HG03575 (cell line): ENCODE measurements at regions not wholly inside any gene's neighbourhood (a gene's known extent, or its start where the extent isn't known, plus 50 kb on each side); places are given as distances from the start of the nearest gene placed in this dataset.
"Not testable (repeated sequence)": the region's sequence is repeated elsewhere in the genome, so short reads cannot be mapped to it uniquely, and the experiment has no call there.

Source experiments
- ATAC-seq: cut with Tn5 transposase; IDR thresholded peaks from one replicate; pipeline ENCODE4 v1.9.1; 2021; ENCODE audit not compliant: unreplicated experiment, insufficient number of reproducible peaks, low FRiP score; ENCODE audit errors: extremely low read depth

DNA sequence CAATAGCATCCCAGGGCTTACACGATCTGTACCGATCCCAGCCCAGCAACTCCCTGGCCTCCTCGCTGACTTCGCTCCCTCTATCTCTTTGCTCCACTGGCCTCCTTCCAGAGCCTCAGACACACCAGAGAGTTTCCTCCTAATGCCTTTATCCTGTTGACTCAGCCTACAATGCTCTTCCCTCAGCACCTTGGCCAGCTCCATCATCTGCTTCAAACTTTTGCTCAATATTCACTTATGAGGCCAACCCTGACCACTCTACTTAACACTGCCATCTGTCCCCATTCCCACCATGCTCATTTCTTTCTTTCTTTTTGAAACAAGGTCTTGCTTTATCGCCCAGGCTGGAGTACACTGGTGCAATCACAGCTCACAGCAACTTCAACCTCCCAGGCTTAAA lies 180.9 kb downstream of the CEP170 start:
- ATAC-seq, result not testable (repeated sequence)

DNA sequence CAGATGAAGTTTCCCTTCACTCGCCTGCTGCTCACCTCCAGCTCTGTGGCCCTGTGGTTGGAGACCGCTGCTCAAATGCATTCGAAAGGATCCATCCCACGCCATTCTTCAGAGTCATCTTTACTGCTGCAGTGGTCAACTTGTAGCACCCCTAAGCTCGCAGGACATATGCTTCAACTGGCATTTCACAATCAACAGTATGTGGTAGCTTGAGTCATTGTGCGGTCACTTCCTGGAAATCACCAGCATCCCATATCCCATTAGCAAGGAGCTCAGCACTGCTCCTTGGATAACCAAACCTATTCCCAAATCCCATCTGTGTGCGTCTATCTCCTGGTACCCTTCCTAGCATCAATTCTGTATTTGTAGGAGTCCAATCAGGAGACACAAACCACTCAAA lies 188.0 kb downstream of the CEP170 start:
- ATAC-seq, result not testable (repeated sequence)

- not testable (repeated sequence) for ATAC-seq
Observed at GRCh38 chr1:243061965-243062364, 193.1 kb downstream of the CEP170 start.

DNA sequence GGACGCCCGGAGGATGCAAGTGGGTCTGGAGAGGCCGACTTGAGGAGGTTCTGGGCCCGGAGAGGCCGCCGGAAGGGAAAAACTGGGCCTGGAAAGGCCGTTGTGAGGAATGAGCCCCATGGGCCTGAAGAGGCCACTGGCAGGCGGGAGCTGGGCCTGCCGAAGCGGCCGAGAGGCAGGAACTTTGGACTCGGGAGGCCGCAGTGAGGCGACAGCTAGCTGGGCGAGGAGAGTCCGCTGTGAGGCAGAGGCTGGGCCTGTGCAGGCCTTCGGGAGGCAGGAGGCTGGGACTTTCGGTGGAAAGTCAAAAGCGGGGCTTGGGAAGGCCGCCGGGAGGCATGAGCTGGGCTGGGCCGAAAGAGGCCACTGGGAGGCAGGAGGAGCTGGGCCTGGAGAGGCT lies 199.6 kb downstream of the CEP170 start:
- not testable (repeated sequence) for ATAC-seq

DNA sequence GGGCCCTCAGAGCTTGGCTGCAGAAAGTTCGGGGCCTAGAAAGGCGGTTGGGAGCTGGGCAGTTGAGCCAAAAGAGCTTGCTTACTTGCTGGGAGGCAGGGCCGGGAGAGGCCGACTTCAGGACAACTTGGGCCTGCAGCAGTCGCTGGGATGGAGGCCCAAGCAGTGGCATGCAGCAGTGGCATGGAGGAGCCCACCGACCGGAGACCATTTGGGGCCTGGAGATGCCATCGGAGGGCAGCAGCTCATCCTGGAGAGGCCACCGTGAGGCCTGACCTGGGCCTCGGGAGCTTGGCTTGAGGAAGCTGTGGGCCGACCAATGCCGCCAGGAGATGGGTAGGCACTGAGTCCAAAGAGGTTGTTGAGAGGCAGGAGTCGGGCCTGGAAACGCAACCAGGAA lies 200.0 kb downstream of the CEP170 start:
- not testable (repeated sequence) for ATAC-seq

DNA sequence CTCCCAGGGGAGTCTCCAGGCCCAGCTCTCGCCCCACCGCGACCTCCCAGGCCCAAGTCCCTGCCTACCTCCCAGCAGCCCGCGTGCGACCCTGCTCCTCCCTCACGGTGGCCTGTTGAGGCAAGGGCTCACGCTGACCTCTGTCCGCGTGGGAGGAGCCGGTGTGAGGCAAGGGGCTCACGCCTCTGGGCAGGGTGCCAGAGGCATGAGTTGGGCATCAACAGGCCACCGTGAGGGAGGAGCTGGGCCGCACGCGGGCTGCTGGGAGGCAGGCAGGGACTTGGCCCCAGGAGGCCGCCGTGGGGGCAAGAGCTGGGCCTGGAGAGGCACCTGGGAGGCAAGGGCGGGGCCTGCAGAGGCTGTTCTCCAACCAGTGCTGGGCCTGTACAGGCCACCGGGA lies 200.4 kb downstream of the CEP170 start:
- not testable (repeated sequence) for ATAC-seq

DNA sequence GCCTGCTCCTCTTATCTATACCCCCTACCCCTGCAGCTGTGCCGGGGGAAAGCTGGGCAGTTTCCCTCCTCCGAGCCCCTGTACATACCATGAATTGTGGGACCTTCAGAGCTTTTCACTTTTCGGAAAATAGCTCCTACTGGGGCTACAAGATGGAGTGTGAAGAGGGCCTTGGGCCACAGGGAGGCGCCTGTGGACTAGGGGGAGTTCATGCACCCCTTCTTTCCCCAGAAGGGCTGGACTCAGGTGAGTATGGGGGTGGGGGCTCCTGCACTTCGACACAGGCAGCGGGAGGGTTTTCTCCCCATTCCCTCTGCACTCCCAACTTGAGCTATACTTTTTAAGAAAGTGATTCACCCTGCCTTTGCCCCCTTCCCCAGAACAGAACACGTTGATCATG lies 202.0 kb downstream of the CEP170 start:
- not testable (repeated sequence) for ATAC-seq

- ATAC-seq, result not testable (repeated sequence)
Observed at GRCh38 chr1:243050613-243051012, 204.5 kb downstream of the CEP170 start.

DNA sequence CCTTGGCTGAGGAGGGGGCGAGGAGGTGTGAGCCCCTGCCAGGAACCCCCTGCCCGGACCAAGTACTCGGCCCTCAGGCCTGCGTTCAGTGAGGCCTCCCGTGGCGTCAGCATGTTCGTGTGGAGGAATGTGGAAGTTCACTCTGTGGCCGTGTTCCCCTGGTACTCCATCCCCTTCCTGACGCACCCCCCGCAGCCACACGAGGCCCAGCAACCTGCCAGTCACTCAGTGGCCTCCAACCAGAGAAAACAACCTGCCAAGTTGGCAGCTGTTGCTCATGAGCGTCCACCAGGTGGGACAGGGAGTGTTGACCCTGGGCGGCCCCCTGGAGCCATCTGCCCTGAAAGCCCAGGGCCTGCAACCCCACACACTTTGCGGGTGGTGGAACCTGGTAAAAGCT lies 205.4 kb downstream of the CEP170 start:
- not testable (repeated sequence) for ATAC-seq

DNA sequence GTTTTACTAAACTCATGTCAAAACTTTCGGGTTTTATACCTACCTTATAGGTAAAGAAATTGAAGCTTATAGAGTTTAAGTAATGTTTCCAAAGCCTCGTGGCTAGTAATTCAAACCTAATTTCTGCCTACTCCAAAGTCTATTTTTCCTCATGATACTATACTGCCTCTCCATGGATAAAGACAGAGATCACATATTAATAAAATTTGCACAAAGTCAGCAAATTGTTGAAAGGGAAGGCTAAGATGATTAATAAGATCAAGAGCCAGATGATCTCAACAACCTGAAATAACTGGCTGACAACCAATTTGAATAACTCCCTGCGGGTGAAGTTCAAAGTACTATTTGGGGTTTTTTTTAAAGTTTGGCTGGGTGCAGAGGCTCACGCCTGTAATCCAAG lies 233.7 kb downstream of the CEP170 start:
- ATAC-seq, result not testable (repeated sequence)

DNA sequence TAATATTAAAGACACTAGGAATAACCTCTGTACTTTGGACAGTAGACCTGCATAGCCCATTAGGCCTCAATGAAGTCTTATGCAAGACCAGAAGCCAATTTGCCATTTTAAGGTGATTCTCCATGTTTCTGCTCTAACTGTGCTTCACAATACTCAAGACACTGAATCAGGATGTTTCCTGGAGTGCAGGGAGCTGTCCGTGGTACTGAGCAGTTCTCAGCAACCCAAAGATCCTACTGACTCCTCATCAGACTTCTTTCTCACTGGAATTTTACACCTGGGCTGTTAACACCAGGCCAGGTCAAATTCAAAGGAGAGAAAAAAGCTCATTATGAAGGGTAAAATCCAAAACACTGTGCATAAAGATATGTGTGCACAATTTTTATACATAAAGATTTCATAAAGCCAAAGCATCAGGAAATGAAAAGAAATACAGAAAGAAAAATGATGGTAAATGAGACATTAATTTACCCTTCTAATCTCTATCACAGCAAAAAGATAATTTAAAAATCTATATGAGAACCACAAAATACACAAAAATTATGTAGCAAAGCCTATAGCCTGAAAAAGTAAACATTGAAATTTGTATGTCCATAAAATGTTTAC lies 235.9 kb downstream of the CEP170 start:
- ATAC-seq, result not testable (repeated sequence)

- not testable (repeated sequence) for ATAC-seq
Observed at GRCh38 chr1:243010719-243011118, 244.4 kb downstream of the CEP170 start.

GRCh38 chr1:243001003-243001402 lies 254.1 kb downstream of the CEP170 start:
- ATAC-seq, result not testable (repeated sequence)

- ATAC-seq, result not testable (repeated sequence)
Observed at GRCh38 chr1:242992776-242993175, 262.3 kb downstream of the CEP170 start.

- ATAC-seq, result not testable (repeated sequence)
Observed at GRCh38 chr1:242985096-242985495, 270.0 kb downstream of the CEP170 start.

DNA sequence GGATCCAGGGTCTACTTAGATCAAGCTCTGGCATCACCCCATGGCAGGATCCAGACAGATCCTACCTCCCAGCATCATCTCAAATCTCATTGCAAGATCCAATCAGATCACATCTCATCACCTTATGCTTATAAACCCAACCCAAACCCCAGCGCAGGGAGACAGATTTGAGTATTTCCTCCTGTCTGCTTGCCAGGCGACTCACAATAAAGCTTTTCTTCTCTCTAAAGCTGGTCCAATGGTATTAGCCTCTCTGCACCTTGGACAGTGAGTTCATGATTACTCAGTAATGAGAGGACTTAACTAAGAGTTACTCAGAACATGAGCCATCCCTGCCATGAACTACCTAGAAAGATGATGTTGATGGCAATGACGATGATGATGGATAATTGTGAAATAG lies 281.7 kb downstream of the CEP170 start:
- ATAC-seq, result not testable (repeated sequence)

- ATAC-seq, result no peak
Observed at GRCh38 chr1:242966892-242967291, 288.2 kb downstream of the CEP170 start.

GRCh38 chr1:242959397-242959796 lies 295.7 kb downstream of the CEP170 start:
- not testable (repeated sequence) for ATAC-seq

DNA sequence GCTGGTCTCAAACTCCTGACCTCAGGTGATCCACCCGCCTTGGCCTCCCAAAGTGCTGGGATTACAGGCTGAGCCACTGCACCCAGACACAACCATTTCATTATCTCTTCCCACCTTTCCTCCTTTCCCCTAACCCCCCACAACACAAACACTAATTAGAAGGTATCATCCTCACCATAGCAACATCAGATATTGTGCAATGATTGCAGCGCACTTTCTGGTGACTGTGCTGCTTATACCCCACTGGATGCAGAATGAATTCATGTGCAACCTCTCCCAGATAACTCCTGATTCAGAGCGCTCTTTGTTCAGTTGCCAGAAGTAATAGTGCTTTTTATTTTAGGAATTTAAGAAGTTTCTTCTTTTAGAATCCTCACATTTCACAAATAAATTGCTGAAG lies 300.1 kb downstream of the CEP170 start:
- not testable (repeated sequence) for ATAC-seq

GRCh38 chr1:242946206-242946605 lies 308.9 kb downstream of the CEP170 start:
- no peak for ATAC-seq

- ATAC-seq, result not testable (repeated sequence)
Observed at GRCh38 chr1:242936725-242937124, 318.4 kb downstream of the CEP170 start.
